Gastrocnemius medialis (tissue), 4 donors: ENCODE measurements at regions not wholly inside any gene's neighbourhood (a gene's known extent, or its start where the extent isn't known, plus 50 kb on each side); places are given as distances from the start of the nearest gene placed in this dataset.

Source experiments
- CTCF ChIP-seq, 5 experiments: fragments of 450-650 bp in 3 of 5; fragments of 200-600 bp in 2 of 5; sonication (generic) in 2 of 5; IDR thresholded peaks in 4 of 5; conservative IDR thresholded peaks in 1 of 5; 1 replicate in 4 of 5; 2 replicates in 1 of 5; pipeline ENCODE4 v1.5.1; 2016 to 2019; ENCODE audit warnings: antibody characterized with exemption in 5 of 5, mild to moderate bottlenecking in 3 of 5, moderate library complexity in 3 of 5
- POLR2A ChIP-seq, 2 donors: fragments of 450-650 bp; IDR thresholded peaks; one replicate each; pipeline ENCODE4 v1.6.1; 2017; ENCODE audit warnings: antibody characterized with exemption in 2 of 2, mild to moderate bottlenecking in 2 of 2, moderate library complexity in 2 of 2

- TF ChIP-seq CTCF (IDR thresholded peaks at IDR 0.05 in 4 of 5, conservative IDR thresholded peaks at IDR 0.05 in 1 of 5) = no peak
- TF ChIP-seq POLR2A (IDR thresholded peaks at IDR 0.05) = no peak
Measured at GRCh38 chr1:173302890-173303829, 96.0 kb upstream of the TNFSF4 start.
